Keratinocyte (primary cell): ENCODE measurements at regions not wholly inside any gene's neighbourhood (a gene's known extent, or its start where the extent isn't known, plus 50 kb on each side); places are given as distances from the start of the nearest gene placed in this dataset.

Source experiments
- DNase-seq: peaks from one replicate; pipeline ENCODE4 v3.0.0-alpha.2; 2011; ENCODE audit warnings: low read depth, missing footprints, low spot score
- FAIRE-seq: peaks from 2 replicates; lab custom pipeline; 2011; peaks lifted over from hg19 to GRCh38; lab: Jason Lieb, UNC
- H2AFZ ChIP-seq: 2 replicates; pipeline ENCODE4 v1.6.0; 2012; ENCODE audit warnings: low read length, control low read depth, inconsistent platforms; ENCODE audit not compliant: control insufficient read depth
- H3K27ac ChIP-seq: 2 replicates; pipeline ENCODE4 v1.5.1; 2011; ENCODE audit warnings: low read length; ENCODE audit not compliant: control insufficient read depth, insufficient read depth
- H3K27me3 ChIP-seq: 3 replicates; pipeline ENCODE4 v1.6.0; 2011; ENCODE audit warnings: low read length; ENCODE audit not compliant: control insufficient read depth, insufficient read depth; ENCODE audit errors: extremely low read depth
- H3K36me3 ChIP-seq, 2 experiments: 2 replicates in 1 of 2; 3 replicates in 1 of 2; pipeline ENCODE4 v1.5.1; 2011; ENCODE audit warnings: low read length in 2 of 2, mild to moderate bottlenecking in 1 of 2; ENCODE audit not compliant: control insufficient read depth in 2 of 2, insufficient read depth in 2 of 2; ENCODE audit errors: extremely low read depth in 1 of 2
- H3K4me1 ChIP-seq: 3 replicates; pipeline ENCODE4 v1.5.1; 2011; ENCODE audit warnings: low read length; ENCODE audit not compliant: control insufficient read depth, insufficient read depth; ENCODE audit errors: extremely low read depth
- H3K4me2 ChIP-seq: 3 replicates; pipeline ENCODE4 v1.6.0; 2011; ENCODE audit warnings: low read depth, low read length; ENCODE audit not compliant: control insufficient read depth, insufficient read depth; ENCODE audit errors: extremely low read depth
- H3K4me3 ChIP-seq, 3 experiments: fragments of 200-600 bp in 1 of 3; sonication (generic) in 1 of 3; 2 replicates in 2 of 3; 3 replicates in 1 of 3; pipeline ENCODE4 v1.5.1; 2011 to 2016; ENCODE audit warnings: low read length in 3 of 3, mild to moderate bottlenecking in 3 of 3, control low read depth in 2 of 3, inconsistent platforms in 1 of 3, low read depth in 1 of 3, mixed read lengths in 1 of 3, mixed run types in 1 of 3, moderate library complexity in 1 of 3; ENCODE audit not compliant: control insufficient read depth in 2 of 3, insufficient read depth in 2 of 3; ENCODE audit errors: extremely low read depth in 1 of 3
- H3K79me2 ChIP-seq: 2 replicates; pipeline ENCODE4 v1.6.0; 2012; ENCODE audit warnings: low read length; ENCODE audit not compliant: control insufficient read depth, insufficient read depth
- H3K9ac ChIP-seq: 3 replicates; pipeline ENCODE4 v1.6.0; 2011; ENCODE audit warnings: low read length; ENCODE audit not compliant: control insufficient read depth, insufficient read depth; ENCODE audit errors: extremely low read depth
- H3K9me1 ChIP-seq: 3 replicates; pipeline ENCODE4 v1.6.0; 2011; ENCODE audit warnings: low read length; ENCODE audit not compliant: control insufficient read depth, insufficient read depth; ENCODE audit errors: extremely low read depth
- H3K9me3 ChIP-seq: 2 replicates; pipeline ENCODE4 v1.5.1; 2012; ENCODE audit warnings: low read depth, low read length; ENCODE audit not compliant: control insufficient read depth
- H4K20me1 ChIP-seq: 3 replicates; pipeline ENCODE4 v1.6.0; 2011; ENCODE audit warnings: low read length; ENCODE audit not compliant: control insufficient read depth, insufficient read depth; ENCODE audit errors: extremely low read depth
- CTCF ChIP-seq, 3 experiments: IDR thresholded peaks in 1 of 3; conservative IDR thresholded peaks in 1 of 3; optimal IDR thresholded peaks in 1 of 3; 2 replicates in 2 of 3; 3 replicates in 1 of 3; pipeline versions ENCODE3 to v1.5.1; 2011; ENCODE audit warnings: low read length in 3 of 3, mild to moderate bottlenecking in 3 of 3, moderate library complexity in 2 of 3, control low read depth in 1 of 3, inconsistent platforms in 1 of 3; ENCODE audit not compliant: insufficient read depth in 2 of 3; ENCODE audit errors: extremely low read depth in 1 of 3
- EZH2 ChIP-seq: IDR thresholded peaks from one replicate; pipeline ENCODE4 v1.6.1; 2012; ENCODE audit warnings: inconsistent platforms, mild to moderate bottlenecking, low read length, moderate library complexity
- dilution Hi-C: fragments of 300-500 bp; cut with MboI; formaldehyde crosslinking; loops from one replicate; pipeline ENCODE4 v1.7.0; 2020; ENCODE audit warnings: low sequenced_read_pairs; ENCODE audit not compliant: extremely low pct_ligation_motif_present

DNA sequence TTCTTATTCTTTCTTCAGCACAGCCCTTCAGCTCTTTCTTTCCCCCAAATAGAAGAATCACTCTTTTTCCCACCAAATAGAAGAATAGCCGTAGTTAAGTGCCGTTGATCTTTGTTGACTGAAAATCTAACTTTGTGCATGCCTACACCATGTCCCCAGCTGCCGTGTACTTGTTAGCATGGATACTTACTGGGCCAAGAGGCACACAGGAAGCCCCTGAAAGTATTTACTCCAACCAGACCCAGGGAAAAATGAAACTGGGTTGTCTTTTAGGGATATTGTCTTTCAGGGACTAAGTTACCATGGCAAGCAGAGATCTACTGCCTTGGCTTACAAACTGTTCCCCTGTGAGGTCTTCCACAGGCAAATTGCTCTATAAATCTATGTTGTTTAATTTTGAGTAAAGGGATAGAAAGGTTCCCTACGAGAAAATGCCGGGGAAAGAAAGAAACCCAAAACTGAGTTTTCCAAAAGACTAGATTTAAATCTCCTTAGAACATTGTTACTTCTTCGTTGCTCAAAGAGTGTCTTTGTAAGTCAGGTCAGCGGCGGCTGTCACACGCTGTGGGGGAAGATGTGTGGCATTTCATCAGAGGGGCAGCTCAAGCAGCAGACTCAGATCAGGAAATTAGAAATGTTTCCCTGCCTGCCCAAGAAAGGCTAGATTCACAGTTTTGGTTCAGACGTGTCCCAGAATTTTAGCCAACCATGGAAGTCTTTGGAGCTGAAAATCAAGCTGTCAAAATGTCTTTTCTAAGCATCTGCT, 152.7 kb upstream of the PRNP start:
- no peak for FAIRE-seq
- H3K4me1 ChIP-seq: no peaks in the 10 kb centered on the region

DNA sequence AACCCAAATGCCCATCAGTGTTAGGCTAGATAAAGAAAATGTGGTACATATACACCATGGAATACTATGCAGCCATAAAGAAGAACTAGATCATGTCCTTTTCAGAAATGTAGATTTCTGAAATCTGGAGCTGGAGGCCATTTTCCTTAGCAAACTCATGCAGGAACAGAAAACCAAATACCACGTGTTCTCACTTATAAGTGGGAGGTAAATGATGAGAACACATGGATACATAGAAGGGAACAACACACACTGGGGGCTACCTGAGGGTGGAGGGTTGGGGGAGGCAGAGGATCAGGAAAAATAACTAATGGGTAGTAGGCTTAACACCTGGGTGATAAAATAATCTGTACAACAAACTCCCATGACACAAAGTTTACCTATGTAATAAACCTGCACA, 153.5 kb upstream of the PRNP start:
- no peak for FAIRE-seq
- Histone ChIP-seq H3K4me3 (no peak overlapping the region), H3K27me3 (no peaks in the 10 kb centered on the region), H3K4me1 (no peaks in the 10 kb centered on the region), H3K9ac (no peak overlapping the region), H2AFZ (no peak overlapping the region), H3K27ac (no peak overlapping the region), H3K79me2 (no peaks in the 10 kb centered on the region), H3K9me1 (no peaks in the 10 kb centered on the region), H3K9me3 (no peaks in the 10 kb centered on the region), H3K4me2 (no peak overlapping the region), H3K36me3 (no peaks in the 10 kb centered on the region), H4K20me1 (no peaks in the 10 kb centered on the region)
- DNase-seq: no peak
- TF ChIP-seq EZH2 (no peak), CTCF (optimal IDR thresholded peaks at IDR 0.05 in 1 of 3, IDR thresholded peaks at IDR 0.05 in 1 of 3, conservative IDR thresholded peaks at IDR 0.05 in 1 of 3; ENCODE audit: extremely low read depth in 1 of 3, insufficient read depth in 2 of 3, low read length in 3 of 3) (no peak)
- dilution Hi-C loops: no loop called here

More for the DNA sequence above, 152.7 kb upstream of the PRNP start:
- H3K9me1 ChIP-seq: no peaks in the 10 kb centered on the region
- H4K20me1 ChIP-seq: no peaks in the 10 kb centered on the region
- H3K4me2 ChIP-seq: no peak overlapping the region
- H3K36me3 ChIP-seq: no peaks in the 10 kb centered on the region
- H3K79me2 ChIP-seq: no peaks in the 10 kb centered on the region
- H3K9me3 ChIP-seq: no peaks in the 10 kb centered on the region
- H3K4me3 ChIP-seq: no peak overlapping the region
- no peak for DNase-seq
- dilution Hi-C loops: no loop called here
- H3K27ac ChIP-seq: no peak overlapping the region
- no peaks in the 10 kb centered on the region for H3K27me3 ChIP-seq
- TF ChIP-seq CTCF (optimal IDR thresholded peaks at IDR 0.05 in 1 of 3, IDR thresholded peaks at IDR 0.05 in 1 of 3, conservative IDR thresholded peaks at IDR 0.05 in 1 of 3; ENCODE audit: extremely low read depth in 1 of 3, insufficient read depth in 2 of 3, low read length in 3 of 3) (no peak), EZH2 (no peak)
- H2AFZ ChIP-seq: no peak overlapping the region
- no peak overlapping the region for H3K9ac ChIP-seq
